Ovary (tissue), 7 donors: ENCODE measurements at regions not wholly inside any gene's neighbourhood (a gene's known extent, or its start where the extent isn't known, plus 50 kb on each side); places are given as distances from the start of the nearest gene placed in this dataset.

Experiments used
- DNase-seq, 5 donors: peaks; one replicate each; pipeline ENCODE4 v3.0.0-alpha.2; 2019 to 2020
- H3K27ac ChIP-seq, 2 donors: fragments of 200-600 bp; one replicate each; pipeline versions ENCODE4 v1.5.1 to v1.8.0; 2019 to 2022
- H3K27me3 ChIP-seq: fragments of 200-600 bp; one replicate; pipeline ENCODE4 v1.8.0; 2022
- H3K36me3 ChIP-seq: fragments of 200-600 bp; sonication (generic); one replicate; pipeline ENCODE4 v1.5.1; 2019
- H3K4me1 ChIP-seq: one replicate; pipeline ENCODE4 v1.8.1; 2013; ENCODE audit warnings: mild to moderate bottlenecking, moderate library complexity; ENCODE audit not compliant: insufficient read depth
- H3K4me3 ChIP-seq: fragments of 200-600 bp; sonication (generic); one replicate; pipeline ENCODE4 v1.5.1; 2017
- H3K9me3 ChIP-seq, 2 donors: fragments of 200-600 bp in 1 of 2; sonication (generic) in 1 of 2; one replicate each; pipeline versions ENCODE4 v1.5.1 to v1.8.1; 2013 to 2019; ENCODE audit warnings: mild to moderate bottlenecking in 1 of 2, moderate library complexity in 1 of 2
- EP300 ChIP-seq: sonication (generic); formaldehyde crosslinking; IDR thresholded peaks from one replicate; pipeline ENCODE4 v1.6.1; 2017; ENCODE audit warnings: antibody characterized with exemption
- POLR2A ChIP-seq: fragments of 450-650 bp; IDR thresholded peaks from one replicate; pipeline ENCODE4 v1.6.1; 2017; ENCODE audit warnings: antibody characterized with exemption, mild to moderate bottlenecking, moderate library complexity
- WGBS, 3 donors: extraction: QIAGEN DNeasy Blood & Tissue Kit in 1 of 3; methylation state at CpG; one replicate each; pipeline versions ENCODE4 v1.1.5 to v1.1.7; 2013 to 2017; 5-methylcytosine and 5-hydroxymethylcytosine counted together
- intact Hi-C, 4 donors: fragments of 100-400 bp; cut with DNase I; formaldehyde crosslinking; loops; one replicate each; pipeline versions ENCODE4 v1.11.0 to v1.15.1; 2022 to 2023
- TF ChIP-seq, protein P1 (sequence below), 3 donors: fragments of 450-650 bp in 2 of 3; fragments of 200-600 bp in 1 of 3; IDR thresholded peaks; one replicate each; pipeline versions ENCODE4 v1.5.1 to v1.8.0; 2016 to 2022; ENCODE audit warnings: antibody characterized with exemption in 3 of 3, mild to moderate bottlenecking in 1 of 3
- donor health status: DM: no; HTN: no; CAD: no; lungs with moderate emphysema.
- donor health status: DM: no; HTN: no; CAD: no.
- donor health status: Bipolar disorder and iron deficiency.
- donor health status: DM: no; HTN: no; CAD: no.
- donor health status: DM: yes; HTN: yes; CAD: no.

DNA sequence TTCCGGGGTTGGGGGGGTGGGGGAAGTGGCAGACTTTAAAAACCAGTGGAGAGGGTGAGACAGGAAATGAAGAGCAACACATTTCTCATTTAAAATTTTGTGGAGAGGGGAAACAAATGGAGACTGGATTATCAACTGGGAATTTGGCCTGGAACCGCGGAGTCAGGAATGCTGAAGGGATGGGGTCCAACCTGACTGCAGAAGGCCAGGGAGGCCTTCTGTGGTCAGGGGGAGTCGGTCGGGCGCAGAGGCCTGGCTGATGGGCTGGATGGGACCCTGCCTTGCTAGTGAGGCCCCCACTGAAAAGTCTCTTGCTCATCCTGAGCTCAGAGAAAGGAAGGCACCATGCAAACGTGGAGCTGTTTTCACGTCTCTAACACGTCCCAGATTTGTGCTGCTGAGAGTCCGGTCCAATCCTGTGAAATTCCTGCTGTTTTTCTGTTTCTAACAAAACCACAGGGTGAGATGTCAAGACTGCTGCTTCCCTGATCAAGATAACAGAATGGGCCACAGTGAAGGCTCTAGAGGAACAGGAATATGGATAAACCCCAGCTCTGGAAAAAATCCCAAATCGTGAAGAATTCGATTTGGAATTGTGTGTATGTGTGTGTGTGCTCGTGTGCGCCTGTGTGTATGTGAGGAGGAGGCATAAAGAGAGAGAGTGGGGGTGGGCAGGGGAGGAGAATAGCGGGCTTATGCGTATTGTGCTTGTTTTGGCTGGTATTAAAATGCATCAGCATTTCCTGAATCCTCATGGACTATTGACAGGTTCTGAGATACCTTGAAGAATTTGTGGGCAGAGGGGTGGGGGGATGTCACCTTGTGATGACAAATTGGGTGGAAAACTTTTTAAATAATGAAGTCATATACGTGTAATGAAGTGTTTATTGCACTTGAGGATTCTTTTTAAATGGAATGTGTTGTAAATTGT is 117.4 kb downstream of the NGF start:
- no peaks in the 10 kb centered on the region for H3K27me3 ChIP-seq
- H3K4me3 ChIP-seq: no peak overlapping the region
- TF ChIP-seq POLR2A (no peak), EP300 (no peak)
- TF ChIP-seq, protein P1, sequence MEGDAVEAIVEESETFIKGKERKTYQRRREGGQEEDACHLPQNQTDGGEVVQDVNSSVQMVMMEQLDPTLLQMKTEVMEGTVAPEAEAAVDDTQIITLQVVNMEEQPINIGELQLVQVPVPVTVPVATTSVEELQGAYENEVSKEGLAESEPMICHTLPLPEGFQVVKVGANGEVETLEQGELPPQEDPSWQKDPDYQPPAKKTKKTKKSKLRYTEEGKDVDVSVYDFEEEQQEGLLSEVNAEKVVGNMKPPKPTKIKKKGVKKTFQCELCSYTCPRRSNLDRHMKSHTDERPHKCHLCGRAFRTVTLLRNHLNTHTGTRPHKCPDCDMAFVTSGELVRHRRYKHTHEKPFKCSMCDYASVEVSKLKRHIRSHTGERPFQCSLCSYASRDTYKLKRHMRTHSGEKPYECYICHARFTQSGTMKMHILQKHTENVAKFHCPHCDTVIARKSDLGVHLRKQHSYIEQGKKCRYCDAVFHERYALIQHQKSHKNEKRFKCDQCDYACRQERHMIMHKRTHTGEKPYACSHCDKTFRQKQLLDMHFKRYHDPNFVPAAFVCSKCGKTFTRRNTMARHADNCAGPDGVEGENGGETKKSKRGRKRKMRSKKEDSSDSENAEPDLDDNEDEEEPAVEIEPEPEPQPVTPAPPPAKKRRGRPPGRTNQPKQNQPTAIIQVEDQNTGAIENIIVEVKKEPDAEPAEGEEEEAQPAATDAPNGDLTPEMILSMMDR (IDR thresholded peaks at IDR 0.05): no peak
- 78 to 85% (median 79%) methylated on average over 17 of the region's 17 CpGs for WGBS, 3 donors
- H3K9me3 ChIP-seq: no peaks in the 10 kb centered on the region
- no peak for DNase-seq
- no peaks in the 10 kb centered on the region for H3K36me3 ChIP-seq
- H3K4me1 ChIP-seq: peaks cover 10% of the 10 kb centered on the region
- intact Hi-C loops: no loop called here
- H3K27ac ChIP-seq: no peak overlapping the region

- no peak overlapping the region for H3K4me3 ChIP-seq
- peaks cover 10% of the 10 kb centered on the region for H3K4me1 ChIP-seq
- DNase-seq: no peak
- no peaks in the 10 kb centered on the region for H3K36me3 ChIP-seq
- no peaks in the 10 kb centered on the region for H3K27me3 ChIP-seq
- H3K9me3 ChIP-seq: no peaks in the 10 kb centered on the region
- 74 to 85% (median 79%) methylated on average over 6 of the region's 6 CpGs for WGBS, 3 donors
- intact Hi-C loops: loop anchor here in 1 of 4 donors (10.0 kb wide), 1 partner anchor 115 kb away; the partner anchor contains the start of gene NGF
- H3K27ac ChIP-seq: no peak overlapping the region
- TF ChIP-seq, protein P1 (IDR thresholded peaks at IDR 0.05): no peak
- TF ChIP-seq EP300 (no peak), POLR2A (no peak)
Observed at GRCh38 chr1:115219927-115220326, 118.1 kb downstream of the NGF start.

- intact Hi-C loops: loop anchor here in 1 of 4 donors (10.0 kb wide), 1 partner anchor 116 kb away; the partner anchor contains the start of gene NGF
- no peak for DNase-seq
- no peaks in the 10 kb centered on the region for H3K9me3 ChIP-seq
- H3K4me3 ChIP-seq: no peak overlapping the region
- TF ChIP-seq, protein P1 (IDR thresholded peaks at IDR 0.05): no peak
- TF ChIP-seq EP300 (no peak), POLR2A (no peak)
- no peaks in the 10 kb centered on the region for H3K27me3 ChIP-seq
- H3K27ac ChIP-seq: no peak overlapping the region
- 93 to 98% (median 94%) methylated on average over 3 of the region's 3 CpGs for WGBS, 3 donors
- no peaks in the 10 kb centered on the region for H3K36me3 ChIP-seq
- H3K4me1 ChIP-seq: peaks cover 10% of the 10 kb centered on the region
Observed at GRCh38 chr1:115218699-115219098, 119.3 kb downstream of the NGF start.

- Histone ChIP-seq H3K4me3 (no peak overlapping the region), H3K27ac (no peak overlapping the region), H3K36me3 (no peaks in the 10 kb centered on the region), H3K27me3 (no peaks in the 10 kb centered on the region), H3K4me1 (peaks cover 10% of the 10 kb centered on the region), H3K9me3 (no peaks in the 10 kb centered on the region)
- DNase-seq: no peak
- WGBS, 3 donors: 46 to 64% (median 59%) methylated on average over 6 of the region's 6 CpGs
- intact Hi-C loops: loop anchor here in 1 of 4 donors (10.0 kb wide), 1 partner anchor 117 kb away; the partner anchor contains the start of gene NGF
- TF ChIP-seq, protein P1 (IDR thresholded peaks at IDR 0.05): no peak
- TF ChIP-seq EP300 (no peak), POLR2A (no peak)
Observed at GRCh38 chr1:115218034-115218405, 120.0 kb downstream of the NGF start.
